ENCODE measurements at regions not wholly inside any gene's neighbourhood (a gene's known extent, or its start where the extent isn't known, plus 50 kb on each side); places are given as distances from the start of the nearest gene placed in this dataset.

GRCh38 chr4:147014946-147015345 is 69.3 kb upstream of the TTC29 start:
- TF ChIP-seq CTCF (IDR thresholded peaks at IDR 0.05; ENCODE audit: insufficient read depth, low read length, poor library complexity, severe bottlenecking) (no peak), EZH2phosphoT487 (conservative IDR thresholded peaks at IDR 0.05; ENCODE audit: low read length) (no peak)

Data from SU-DHL-6 (cell line).